HG03354 (cell line): ENCODE measurements at regions not wholly inside any gene's neighbourhood (a gene's known extent, or its start where the extent isn't known, plus 50 kb on each side); places are given as distances from the start of the nearest gene placed in this dataset.
"Not testable (repeated sequence)": the region's sequence is repeated elsewhere in the genome, so short reads cannot be mapped to it uniquely, and the experiment has no call there.

Experiments
- ATAC-seq: cut with Tn5 transposase; IDR thresholded peaks from one replicate; pipeline ENCODE4 v1.9.1; 2021; ENCODE audit warnings: mild to moderate bottlenecking; ENCODE audit not compliant: unreplicated experiment, poor library complexity, severe bottlenecking

DNA sequence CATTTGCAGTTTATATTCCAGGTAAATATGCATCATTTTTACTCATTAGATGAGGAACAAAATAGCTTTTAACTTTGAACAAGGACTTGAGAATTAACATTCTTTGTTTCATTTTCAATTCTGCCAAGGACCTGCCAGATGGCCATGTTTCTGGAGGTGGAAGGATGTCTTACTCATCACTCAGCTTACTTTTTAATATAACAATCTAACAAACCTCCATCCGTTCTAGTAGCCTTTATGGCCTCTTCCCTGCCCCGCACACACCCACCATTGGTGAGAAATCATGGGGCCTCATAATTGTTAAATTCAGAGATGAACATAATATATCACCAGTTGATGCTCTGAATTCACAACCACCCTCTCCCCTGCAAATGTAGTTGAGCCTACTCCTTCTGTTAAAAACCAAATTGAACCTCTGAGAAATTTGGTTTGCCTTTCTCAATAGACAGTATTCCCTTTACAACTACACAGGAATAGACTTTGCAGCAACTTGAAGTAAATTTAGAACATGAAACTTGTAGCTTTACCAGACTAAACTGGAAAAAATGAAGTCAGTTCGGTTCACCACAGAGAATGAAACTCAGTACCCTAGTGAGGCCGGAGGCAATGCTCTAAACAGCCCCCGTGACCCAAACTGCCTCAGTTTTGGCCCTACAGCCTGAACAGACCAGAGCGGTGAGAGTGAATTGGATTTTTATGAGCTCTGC is 50.1 kb upstream of the ACSL4 start:
- ATAC-seq = peak; percentile 92

DNA sequence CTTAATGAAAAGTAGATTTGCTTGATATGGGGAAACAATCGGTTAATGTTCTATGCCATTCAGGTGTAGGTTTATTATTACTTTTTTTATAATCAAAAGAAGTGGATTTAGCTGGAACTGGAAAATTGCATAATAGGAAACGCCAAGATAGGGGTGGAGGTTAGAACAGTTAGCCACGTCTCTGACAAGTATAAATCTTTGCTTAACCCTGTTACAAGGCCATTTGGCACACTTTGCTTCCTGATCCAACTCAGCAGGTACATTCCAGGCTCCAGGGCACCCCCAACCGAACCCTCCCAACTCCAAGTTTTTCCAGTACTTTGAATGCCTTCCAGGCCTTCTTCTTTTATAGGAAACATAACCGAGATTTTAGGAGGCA is 50.6 kb upstream of the ACSL4 start:
- no peak for ATAC-seq

DNA sequence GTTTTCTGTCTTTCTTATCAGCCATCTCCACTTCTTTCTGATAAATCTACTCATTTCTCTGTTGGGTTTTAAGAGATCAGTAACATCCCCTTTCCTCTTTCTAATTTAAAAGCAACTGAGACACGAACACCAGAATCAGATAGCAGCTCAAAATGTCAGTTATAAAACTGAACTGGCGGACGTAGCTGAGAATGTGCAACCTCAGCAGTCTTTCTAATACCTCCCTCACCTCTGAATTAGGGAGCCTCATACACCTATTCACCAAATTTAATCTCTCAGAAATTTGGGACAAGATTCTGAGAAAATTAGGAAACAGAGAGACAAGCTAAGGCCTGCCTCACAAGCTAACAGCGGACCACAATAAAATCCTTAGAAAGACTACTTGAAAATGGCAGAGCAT is 52.0 kb upstream of the ACSL4 start:
- no peak for ATAC-seq

DNA sequence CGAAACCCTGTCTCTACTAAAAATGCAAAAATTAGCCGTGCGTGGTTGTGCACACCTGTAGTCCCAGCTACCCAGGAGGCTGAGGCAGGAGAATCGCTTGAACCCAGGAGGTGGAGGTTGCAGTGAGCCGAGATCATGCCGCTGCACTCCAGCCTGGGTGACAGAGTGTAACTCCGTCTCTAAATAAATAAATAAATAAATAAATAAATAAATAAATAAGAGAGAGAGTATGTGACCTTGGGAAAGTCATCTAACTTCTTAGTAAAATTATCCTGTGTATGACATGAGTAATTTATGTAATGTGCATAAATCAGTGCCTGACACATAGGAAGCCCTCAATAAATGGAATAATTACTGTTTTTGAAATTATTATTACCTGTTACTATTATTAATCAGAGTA is 57.5 kb upstream of the ACSL4 start:
- not testable (repeated sequence) for ATAC-seq

DNA sequence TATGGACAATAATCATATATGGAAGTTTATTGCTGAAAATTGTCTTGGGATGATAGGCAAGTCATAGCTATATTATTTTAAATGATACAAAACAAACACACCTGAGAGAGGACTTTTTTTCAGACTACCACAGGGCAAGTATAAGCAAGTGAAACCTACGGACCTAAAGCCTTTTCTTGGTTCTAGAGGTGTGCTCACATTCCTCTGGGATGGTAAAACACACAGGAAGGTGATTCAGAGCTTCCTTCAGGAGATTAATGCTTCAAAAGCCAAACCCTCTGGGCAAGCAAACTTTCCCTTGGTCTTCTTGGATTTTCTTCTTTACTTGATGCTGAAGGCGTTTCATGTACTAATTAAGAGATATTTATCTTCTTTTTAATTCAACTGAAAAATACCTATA is 60.1 kb upstream of the ACSL4 start:
- no peak for ATAC-seq

DNA sequence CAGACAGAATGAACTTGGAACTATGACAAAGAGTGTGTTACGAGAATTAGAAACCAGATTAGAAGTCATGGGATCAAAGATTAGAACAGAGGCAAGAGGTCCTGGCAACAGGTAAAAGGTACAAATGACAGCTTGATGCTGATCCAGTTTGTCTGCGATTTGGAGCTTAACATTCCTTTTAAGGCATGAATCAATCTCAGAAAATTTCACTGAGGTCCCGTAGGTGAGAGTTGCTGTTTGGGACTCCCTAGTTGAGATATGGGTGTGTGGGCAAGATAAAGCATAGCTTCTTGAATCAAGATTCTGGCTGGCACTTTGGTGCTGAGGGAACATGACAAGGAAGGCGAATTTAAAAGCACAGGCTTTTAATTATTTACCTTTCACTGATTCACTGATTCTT is 62.6 kb upstream of the ACSL4 start:
- ATAC-seq = no peak

DNA sequence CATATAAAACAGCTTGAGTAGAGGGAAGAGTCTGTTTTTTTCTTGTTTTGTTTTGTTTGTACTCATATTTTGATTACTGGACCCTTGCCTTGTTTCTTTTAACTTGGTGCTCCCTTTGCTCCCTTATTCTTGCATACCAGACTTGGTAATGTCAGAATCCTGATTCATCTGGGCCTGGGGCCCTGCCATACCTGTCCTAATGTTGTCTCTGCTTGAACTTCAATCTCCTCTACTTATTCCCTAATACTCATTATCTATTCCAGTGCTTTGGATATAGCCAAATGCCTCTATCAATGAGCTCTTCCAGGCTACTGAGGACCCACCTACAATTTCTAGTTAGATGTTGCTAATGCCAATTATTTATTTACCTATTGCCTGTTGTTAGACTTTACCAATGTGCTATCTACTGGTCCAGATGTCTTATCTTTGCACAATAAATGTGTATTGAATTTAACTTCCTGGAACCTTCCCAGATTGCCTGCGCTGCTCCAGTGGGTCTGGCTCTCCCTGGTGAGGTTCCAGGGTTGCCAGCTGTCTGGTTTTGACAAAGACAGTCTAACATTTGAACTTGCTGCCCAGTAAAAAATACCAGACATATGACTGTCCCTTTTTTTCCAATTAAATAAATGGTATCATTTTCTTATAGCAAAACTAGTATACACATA is 64.4 kb upstream of the ACSL4 start:
- ATAC-seq = no peak

DNA sequence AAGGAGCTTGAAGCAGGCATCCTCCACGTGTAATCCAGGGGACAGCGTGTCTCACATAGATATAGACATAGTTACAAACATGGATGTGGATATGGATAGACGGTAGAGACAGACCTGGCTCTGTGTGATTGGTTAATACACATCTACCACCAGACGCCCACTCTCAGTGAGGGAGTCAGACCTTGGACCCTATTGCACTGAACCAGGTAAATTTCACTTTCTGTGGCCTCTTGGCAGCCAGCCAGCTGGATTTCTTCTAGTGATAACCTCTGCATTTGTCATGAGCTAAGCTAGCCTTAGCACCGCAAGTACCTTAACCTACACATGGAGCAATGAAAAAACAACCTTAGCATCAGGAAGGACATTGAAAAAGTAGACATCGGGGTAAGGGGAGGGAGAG is 79.2 kb upstream of the ACSL4 start:
- ATAC-seq = no peak

DNA sequence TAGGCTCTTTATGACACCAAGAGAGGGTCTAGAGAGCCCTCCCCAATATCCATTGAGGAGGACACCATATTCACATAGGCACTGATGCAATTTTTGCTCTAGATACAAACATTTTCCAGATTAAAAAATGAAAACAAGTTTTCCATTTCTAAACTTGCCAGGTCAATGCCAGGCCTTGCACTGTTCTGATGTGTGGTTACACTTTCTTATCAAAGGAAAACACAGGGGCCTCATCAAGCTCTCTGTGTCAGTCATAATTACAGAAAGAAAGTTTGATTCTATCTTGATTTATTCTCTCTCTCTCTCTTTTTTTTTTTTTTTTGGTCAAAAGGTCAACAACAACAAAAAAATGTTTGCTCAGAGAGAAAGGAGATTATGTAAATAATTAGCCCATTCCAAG is 80.2 kb upstream of the ACSL4 start:
- no peak for ATAC-seq

DNA sequence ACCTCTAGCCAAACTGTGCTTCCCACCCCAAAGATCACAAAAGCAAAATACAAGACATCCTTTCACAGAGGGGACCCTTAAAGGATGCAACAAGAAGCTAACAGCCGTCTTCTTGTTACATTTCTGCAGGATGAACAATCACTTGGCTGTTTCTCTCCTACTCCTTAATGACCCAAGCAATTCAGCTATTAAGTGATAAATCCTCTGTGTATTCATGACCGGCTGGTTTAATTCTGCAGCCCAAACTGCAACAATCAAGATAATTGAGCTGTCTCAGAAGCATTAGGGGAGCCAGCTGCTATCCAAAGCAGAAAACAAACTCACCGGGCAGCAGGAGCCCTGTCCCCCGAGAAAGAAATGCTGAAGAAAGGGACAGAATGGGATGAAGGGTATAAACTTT is 85.9 kb upstream of the ACSL4 start:
- ATAC-seq = no peak

DNA sequence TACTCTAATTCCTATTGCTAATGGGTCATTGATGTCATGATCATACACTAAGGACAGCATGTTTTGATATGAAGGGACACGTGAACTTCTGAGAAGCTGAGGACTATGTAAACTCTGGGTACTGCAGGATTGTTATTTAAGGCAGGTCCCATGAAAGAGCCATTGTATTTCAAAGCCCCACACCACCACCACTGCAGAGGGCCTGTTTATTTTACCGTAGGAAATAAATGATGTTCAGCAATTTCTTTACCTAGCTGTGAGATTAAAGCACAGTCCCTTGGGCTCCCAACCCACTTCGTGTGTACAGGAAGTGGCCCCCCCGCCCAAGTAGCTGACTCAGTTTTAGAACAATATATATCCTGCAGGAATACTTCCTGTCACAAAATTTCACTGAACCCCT is 89.8 kb upstream of the ACSL4 start:
- no peak for ATAC-seq

DNA sequence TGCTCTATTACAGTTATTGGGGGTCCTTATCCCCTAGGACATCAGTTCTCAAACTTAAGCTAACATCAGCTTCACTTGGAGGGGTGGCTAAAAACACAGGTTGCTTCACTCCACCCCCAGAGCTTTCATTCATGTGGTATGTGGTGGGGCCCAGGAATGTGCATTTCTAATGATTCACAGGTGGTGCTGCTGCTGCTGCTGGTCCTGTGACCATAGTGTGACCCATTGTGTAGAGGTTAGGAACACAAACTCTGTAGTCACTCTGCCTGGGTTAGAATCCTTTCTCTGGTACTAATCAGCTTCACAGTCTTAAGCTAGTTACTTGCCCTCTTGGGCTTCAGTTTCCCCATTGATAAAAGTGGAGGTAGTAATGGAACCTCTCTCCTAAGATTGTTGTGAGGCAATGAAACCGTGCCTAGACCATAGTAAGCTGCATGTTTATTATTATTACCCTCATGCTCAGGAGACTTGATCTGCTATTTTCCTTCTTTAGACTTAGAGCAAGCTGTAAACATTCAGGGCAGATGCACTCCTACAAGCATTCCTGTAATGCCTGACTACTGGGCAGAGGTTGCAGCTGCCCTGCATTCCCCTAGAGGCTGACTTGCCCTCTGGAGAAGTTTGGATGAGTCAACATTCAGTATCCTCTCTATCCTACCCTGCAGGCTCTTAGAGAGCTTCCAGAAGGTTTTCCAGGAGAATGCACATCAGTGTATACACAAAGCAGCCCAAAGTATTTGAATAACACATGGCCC is 94.1 kb upstream of the ACSL4 start:
- ATAC-seq = no peak

DNA sequence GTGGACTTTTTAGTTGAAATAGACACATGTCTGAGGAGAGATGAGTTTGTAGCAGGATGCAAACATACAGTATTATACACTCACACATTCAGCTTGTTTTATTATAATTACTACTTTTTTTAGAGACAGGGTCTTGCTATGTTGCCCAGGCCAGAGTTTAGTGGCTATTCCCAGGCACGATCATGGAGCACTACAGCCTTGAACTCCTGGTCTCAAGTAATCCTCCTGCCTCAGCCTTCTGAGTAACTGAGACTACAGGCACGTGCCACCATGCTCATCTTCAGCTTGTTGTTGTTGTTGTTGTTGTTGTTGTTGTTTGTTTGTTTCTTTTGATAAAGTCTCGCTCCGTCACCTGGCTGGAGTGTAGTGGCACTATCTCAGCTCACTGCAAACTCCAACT is 94.7 kb upstream of the ACSL4 start:
- no peak for ATAC-seq

DNA sequence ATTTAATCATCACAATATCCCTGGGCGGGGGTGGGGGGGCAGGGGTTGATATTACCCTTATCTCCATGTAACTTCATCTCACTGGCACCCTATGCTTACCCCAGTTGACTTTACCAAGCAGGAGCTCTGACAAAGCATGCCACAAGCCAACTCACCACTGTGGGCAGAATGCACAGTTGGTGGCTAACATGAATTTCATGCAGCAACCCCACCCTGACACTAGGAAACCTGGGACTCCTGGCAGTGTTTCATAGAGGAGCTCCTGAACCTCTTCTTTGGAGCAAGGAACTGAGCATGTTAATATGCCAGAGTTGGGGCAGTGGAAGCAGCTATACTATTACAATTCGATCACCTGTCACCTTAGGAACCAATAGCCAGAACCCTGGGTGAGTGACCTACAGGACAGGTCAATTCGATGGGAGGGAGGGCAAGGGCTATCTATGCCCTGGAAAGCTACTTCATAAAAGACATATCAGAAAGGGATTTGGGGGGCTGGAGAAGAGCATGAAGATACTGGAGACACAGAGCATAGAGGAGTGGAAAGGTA is 97.2 kb upstream of the ACSL4 start:
- peak; percentile 7 for ATAC-seq

DNA sequence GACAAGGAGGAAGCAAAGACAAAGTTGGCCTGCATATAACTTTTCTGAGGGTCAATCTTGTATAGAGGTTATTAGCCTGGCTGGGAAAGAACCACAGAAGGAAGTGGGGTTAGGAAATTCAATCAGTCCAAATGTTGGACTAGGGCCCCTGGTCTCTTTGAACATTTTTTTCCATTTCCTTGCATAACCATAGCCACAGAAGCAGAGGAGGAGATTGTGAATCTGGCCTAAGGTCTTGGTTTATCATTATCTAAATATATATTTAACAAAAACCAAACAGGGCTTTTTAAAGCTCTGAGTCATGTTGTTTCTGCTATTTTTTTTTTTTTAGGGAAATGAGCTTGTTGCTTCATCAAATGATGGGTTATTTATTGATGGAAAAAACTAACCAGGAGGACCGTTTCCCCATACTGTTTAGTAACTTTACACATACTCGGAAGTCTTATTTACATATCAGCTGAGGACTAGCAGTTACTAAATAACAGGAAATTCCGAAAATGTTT is 97.7 kb upstream of the ACSL4 start:
- ATAC-seq = peak; percentile 87

DNA sequence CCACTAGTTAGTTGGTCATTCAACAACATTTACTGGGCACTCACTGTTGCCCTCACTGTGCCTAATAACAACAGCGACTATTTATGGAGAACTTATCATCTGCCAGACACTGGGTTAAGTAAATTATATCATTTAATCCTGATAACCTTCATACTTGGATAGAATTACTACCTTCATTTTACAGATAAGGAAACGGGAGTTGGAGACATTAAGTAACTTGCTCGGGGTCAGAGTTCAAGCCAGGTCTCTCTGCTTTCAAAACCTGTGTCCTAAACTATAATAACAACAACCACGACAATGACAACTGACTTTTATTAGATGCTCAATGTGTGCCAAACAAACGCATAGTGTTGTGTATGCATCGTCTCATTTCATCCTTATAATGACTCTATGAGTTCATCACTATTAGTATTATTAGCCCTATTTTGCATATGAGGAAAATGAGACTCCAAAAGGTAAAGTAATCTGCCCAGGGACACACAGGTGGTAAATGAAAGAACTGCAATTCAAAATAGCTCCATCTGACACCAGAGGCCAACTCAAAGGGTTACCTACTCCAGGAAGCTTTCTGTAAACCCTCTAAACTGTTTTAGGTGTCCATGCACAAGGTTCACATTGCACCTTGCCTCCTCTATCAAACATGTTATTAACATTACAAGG is 98.4 kb upstream of the ACSL4 start:
- ATAC-seq = peak; percentile 43

DNA sequence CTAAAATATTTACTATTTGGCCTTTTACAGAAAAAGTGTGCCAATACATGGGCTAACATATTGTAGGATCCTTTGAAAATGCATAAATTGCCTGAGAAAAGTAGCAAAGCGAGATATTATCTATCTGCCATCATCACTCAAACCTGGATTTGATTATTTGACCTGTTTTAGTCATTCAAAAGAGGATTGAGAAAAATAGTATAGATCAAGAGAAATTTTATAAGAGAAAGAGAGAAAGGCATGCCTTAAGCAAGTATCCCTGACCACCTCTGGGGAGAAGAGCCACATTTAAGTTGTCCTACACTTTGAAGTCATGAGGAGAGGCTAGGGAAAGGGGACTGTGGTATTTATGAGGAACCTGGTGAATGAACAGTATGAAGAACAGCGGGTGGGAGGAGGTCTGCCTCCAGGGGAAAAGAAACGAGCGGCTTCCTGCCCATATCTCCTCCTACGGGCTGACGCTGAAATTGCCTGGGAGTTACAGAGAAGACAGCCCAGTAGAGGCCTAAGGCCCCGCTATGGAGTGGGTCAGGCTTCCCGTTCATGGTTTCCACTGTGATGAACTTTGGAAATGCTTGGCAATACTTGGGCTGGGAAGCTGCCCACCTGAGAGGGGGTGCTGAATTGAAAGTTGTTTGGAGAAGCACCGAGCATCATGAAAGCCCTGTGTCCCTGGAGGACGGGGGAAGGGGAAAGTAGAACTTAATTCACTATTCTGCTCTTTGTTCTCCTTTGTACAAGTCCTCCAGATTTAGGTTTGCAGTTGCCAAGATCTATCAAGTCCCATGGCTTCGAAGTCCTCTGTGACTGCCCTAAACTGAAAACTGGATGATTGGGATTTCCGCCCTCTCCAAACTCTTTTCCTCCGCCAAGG is 106.9 kb upstream of the ACSL4 start:
- ATAC-seq = peak; percentile 49

DNA sequence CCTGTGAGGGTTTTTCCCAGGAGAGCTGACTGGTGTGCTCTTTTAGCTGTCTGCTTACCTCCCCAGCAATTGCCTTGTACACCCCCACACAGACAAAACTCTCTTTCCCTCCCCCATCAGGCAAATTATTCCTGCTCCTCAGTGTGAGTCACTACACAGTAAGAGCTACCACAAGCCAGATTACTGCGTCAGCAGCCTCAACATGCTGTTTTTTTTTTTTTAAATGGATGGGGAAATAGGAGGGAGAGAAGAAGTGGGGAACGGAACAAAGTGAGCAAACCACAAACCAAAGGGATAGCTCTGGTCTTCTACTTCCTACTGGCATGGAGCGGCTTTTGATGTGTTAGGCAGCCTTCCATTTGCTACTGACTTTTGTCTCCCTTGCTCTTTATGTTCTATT is 107.5 kb upstream of the ACSL4 start:
- ATAC-seq = no peak

DNA sequence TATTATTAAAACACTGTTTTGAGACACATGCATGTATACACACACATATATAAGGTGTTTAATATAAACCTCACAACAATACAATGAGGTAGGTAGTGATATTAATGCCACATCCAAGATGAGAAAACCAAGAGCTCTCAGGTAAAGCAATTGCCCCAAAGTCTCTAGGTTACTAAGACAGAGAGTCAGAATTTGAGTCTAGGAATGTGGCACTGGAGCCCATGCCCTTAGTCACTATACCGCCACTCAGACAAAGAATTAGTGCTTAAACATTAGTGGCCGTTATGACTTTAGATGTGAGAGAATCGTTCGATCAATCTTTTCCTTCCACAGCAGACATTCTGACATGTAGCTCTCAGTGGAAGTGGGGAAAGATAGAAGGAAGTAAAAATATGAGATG is 108.2 kb upstream of the ACSL4 start:
- no peak for ATAC-seq
